NCI-H460 (cell line): ENCODE measurements at regions not wholly inside any gene's neighbourhood (a gene's known extent, or its start where the extent isn't known, plus 50 kb on each side); places are given as distances from the start of the nearest gene placed in this dataset.
"Not testable (repeated sequence)": the region's sequence is repeated elsewhere in the genome, so short reads cannot be mapped to it uniquely, and the experiment has no call there.

Source experiments
- DNase-seq: peaks from one replicate; pipeline ENCODE4 v3.0.0-alpha.2; 2016; ENCODE audit warnings: low read depth; ENCODE audit errors: extremely low read depth

DNA sequence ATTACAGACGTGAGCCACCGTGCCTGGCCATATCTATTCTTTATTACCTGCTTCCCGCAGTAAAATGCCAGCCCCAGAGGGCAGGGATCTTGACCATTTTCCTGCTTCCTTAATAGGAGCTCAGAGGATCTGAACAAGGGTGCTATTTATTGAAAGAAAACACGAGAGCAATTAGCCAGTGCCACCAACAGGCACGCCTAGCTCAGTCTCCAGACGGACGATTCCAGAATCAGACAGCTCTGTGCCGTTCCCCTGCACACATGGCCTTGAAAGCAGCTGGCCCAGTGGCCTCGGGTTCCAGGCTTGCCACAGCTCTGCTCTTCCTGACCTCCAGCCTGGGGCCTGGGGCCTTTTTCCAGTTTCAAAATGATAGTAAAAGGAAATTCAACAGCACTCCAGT, 135.2 kb upstream of the RFLNA start:
- DNase-seq, result no peak

DNA sequence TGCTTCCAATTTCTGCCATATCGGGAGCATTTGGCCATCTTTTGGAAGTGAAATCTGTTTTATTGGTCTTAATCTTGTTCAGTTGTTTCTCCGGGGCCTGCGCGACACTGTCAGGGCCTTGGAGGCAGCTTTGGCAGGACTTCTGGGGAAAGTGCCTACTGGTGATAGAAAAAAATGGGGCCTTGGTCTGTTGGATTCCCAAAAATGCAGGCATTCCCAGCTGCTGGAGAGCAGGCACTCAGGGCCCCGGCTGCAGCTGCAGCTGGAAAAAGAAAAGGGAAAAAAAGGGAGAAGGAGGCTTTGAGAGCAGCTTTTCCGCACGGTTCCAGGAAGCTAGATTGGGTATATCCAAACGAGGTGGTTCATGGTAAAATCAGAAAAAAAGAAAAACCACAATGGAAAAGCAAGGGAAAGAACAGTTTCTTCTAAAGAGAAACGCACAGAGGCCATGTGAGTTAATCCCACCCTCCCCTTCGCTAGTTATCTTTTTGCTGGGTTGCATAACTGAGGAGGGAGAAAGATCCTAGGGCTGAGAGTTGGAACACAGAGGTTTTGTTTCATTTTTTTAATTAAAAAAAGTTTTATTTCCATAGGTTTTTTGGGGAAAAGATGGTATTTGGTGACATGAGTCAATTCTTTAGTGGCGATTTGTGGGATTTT, 134.7 kb upstream of the RFLNA start:
- no peak for DNase-seq

DNA sequence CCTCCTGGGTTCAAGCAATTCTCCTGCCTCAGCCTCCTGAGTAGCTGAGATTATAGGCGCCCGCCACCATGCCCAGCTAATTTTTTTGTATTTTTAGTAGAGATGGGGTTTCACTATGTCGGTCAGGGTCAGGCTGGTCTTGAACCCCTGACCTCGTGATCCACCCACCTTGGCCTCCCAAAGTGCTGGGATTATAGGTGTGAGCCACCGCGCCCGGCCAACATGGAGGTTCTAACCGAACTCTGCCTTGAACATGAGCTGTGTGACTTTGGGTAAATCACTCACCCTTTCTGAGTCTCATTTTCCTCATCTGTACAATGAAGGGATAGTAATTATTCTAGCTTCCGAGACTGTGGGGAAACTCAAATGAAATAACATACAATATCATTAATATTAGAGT, 133.5 kb upstream of the RFLNA start:
- not testable (repeated sequence) for DNase-seq

DNA sequence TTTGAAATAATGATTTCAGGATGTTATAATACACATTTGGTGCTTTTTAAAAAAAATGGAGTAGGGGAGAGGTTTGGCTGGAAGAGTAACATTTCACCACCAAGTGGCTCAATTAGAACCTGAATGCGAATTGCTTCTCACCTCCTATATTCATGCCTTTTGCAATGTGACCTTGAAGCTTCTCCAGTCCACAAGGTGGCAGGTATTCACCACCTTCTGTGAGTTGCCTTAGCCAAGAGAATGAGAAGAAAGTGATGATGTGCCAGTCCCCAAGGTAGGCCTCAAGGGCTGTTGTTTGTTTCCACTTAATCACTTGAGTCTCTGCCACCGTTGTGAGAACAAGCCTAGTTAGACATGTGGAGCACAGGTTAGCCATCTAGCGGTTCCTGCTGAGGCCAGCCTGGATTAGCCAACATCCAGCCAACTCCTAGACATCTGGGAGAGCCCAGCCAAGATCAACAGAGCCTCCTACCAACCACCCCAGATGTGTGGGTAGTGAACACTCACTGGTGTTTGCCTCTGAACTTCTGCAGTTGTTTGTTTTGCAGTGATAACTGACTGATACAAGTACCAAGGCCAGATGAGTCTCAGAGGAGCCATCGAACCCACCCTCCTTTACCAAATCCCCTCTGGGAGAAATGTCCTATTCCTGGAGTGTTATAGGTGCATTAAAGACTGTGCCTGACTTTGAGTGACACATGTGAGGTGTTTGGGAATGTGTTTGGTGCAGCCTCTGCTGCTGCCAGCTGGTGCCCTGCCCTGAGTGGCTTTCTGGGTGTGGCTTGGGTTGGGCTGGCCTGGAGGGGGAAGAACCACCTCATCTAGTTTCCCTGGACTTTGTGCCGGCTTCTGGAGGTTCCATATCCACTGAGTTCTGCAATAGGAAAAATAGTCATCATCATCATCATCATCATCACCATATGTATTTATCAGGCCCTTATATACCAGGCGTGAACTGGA, 132.5 kb upstream of the RFLNA start:
- no peak for DNase-seq

DNA sequence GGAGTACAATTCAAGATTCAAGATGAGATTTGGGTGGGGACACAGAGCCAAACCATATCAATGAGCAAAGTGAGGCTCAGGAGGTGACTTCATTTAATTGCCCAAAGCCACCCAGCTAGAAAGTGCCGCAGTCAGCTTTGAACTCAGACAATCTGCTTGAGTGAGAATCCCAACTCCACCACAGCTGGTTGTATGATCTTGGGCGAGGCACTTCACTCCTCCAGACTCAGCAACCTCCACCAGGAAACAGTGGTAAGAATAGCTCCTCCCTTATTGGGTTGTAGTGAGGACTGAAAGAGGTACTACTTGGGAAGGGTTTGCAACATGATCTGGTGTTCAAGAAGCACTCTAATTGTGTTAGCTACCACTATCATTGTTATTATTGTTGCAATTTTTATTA, 129.2 kb upstream of the RFLNA start:
- no peak for DNase-seq

DNA sequence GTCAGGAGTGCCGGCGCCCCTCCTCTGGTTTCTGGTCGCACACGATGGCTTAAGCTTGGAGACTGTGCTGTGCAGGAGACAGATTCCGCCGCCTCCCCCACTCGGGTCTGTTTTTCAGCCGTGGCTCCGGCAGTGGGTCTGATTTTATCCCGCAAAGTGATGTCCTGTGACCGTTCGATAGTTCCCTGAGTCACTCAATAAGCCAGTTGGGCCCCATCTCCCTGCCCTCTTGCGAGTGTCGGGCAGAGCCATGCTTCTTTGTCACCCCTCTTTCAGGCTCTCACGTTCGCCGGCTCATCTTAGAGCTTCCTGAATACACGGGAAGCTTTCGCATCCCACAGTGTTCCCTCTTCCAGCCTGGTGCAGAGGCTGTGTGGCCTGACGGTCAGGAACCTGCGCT, 127.8 kb upstream of the RFLNA start:
- DNase-seq, result no peak

DNA sequence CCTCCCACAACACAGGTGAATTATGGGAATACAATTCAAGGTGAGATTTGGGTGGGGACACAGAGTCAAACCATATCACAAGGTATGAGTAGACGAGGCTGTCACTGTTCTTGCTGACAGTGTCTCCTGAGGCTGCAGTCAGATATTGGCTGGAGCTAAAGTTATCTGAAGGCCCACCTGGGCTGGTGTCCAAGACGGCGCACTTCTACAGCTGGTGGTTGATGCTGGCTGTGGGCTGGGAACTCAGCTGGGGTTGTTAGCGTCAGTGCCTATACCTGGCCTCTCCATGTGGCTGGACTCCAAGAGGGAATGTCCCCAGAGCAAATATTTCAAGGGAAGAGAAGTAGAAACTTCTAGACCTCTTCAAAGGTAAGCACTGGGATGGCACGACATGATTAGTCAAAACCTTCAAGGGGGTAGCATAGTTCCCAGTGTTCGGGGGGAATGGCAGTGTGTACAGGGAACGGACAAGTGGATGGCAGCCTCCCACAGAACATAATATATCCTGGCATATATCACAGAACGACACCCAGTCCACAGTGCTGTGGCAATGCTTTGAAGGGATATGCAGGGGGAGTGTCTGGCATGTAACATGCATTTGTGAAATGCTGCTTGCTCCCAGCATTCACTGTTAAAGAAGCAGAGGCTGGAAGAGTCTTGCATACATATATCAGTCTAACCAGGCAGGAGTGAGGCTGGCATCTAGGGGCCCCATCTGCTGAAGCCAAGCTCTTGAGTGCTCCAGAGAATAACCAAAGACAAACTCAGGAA, 126.7 kb upstream of the RFLNA start:
- peak; percentile 3 for DNase-seq

DNA sequence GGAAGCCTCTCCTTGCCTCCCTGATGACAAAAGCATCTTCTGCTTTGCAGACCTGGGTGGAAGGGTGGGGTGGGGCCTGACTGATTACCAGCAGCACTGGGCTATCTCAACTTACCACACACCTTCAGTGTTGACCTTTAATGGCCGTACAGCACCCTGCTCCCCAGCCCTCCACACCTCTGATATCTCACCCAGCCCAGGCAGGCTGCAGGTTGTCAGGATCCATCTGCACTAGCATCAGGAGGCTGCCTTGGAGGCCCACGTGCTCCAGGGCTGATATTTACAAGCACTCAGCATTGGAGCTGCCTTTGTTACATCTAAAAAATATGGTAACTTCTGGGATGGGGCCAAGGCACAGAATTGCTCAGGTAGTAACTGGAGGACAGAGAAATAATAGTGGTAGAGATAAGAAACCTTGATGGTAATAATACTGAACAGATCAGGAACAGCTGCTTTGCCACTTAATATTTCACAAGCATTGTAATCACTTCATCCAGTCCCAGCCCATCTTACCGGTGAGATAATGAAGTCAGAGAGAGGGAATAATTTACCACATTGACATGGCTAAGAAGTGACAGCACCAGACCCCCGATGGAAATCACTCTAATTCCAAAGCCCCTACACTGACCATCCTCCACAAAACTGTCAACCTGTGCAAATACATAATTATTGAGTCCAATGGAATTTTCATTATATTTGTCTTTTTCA, 125.2 kb upstream of the RFLNA start:
- DNase-seq, result no peak

DNA sequence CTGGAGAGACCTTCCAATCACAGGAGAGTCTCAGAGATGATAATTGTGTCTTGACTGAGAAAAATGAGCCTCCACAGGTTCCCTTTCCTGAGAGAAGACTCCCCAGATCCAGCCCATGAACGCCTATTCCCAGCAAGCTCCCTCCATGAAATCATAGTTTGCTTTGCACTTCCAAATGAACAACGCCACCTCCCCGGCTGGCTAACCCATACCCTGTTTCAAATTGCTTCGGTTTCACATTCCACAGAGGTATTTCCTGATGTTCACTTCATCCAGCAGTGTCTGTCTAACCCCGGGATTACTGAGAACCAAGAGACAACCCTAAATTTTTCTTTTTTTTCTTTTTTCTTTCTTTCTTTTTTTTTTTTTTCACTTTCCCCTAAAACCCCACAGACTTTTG, 124.1 kb upstream of the RFLNA start:
- no peak for DNase-seq

DNA sequence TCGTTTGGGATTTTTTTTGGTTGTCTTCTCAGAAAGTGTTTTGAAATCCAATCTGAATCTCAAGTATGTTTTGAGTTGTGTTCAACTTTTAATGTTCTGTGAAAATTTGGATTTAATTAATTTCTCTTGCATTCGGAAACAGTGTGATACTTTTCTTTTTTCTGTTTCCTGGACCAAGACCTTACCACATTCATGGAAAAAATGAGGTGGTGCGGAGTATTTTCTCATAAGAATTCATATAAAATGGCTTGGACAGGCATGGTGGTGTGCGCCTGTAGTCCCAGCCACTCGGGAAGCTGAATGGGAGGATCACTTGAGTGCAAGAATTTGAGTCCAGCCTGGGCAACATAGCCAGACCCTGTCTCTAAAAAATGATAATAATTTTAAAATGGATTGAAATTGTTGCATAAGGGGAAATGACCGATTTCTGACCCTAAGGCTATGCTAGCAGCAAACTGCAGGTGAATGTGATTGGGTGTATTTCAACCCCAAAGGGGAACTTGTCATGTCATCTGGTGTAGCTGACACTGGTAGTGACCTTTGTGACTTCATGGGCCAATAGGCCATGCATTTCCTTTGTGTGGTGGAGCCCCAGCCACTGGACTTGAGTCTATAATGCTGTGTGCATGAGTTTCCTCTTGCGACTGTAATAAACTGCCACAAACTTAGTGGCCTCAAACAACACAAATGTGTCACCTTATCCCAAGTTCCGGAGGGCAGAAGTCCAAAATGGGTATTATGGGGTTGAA, 123.5 kb upstream of the RFLNA start:
- DNase-seq, result no peak

DNA sequence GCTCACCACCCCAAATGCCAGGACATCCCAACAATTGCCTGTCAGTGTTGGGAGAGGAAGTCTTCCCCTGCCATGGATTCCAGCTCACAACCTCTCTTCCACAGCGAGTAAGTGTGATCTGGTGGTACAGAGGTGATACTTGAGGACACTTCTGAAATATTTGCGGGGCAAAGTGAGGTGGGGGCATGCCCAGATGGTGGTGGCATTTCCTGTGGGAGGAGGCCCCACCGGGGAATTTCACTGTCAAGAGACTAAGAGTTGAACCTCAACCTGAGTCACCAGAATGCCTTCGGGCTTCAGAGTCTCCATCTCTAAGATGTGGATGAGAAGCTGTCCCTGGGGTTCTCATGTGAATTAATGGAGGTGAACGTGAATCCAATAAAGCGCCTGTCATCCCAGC, 122.3 kb upstream of the RFLNA start:
- no peak for DNase-seq

DNA sequence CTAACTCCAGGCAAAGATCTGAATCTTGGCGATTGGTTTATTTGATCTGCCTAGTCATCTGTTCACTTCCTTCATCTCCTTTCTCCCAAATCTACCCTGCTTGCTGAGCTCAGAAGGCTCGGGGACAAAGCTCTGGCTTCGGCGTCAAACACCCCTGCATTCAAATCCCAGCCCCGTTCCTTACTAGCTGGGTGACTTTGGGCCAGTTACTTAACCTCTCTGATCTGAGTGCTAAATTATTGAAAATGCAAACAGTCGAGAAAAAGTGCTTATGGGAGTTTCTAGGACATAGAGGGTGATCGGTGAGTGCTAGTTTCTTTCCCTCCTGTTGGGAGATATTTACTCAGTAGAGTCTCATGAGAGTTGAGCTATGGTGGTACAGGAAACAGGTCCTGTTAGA, 121.2 kb upstream of the RFLNA start:
- no peak for DNase-seq

DNA sequence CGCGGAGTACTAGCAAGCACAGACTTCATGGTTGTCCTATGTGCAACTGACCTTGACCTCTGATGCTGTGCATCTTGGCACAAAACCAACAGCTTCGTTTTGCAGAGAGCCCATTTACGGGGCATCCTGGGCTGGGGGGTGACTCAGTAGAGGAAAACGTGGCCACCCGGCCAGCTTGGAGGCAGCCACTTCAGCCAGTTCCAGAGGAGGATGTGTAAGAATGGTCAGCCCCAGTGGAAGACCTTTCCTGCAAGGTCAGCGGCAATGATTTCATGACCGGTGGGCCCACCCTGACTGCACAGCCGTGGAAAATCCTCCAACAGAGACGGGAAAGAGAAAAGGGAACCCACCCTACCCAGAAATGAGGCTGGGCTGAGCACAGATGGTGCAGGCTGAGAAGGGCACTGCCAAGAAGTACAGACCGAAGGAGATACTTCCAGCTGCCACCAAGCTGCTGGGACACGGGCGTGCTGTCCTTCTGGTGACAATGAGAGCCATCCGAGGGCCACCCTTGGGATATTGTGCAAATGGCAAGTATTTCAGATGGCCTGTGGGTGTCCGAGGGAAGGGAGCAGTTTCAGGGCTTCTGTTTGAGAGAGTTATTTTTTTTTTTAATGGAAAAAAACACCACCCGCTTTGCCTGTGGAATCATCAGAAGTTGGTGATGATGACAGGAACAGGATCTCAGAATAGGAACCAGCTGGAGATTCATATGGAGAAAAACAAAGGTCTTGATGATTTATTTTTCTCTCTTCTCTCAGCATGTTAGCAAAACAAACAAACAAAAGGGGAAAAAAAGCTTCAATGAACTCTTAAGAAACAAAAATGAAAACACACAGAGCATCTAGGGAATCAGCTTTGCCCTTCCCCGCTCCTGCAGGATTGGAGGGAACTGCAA, 120.2 kb upstream of the RFLNA start:
- no peak for DNase-seq

DNA sequence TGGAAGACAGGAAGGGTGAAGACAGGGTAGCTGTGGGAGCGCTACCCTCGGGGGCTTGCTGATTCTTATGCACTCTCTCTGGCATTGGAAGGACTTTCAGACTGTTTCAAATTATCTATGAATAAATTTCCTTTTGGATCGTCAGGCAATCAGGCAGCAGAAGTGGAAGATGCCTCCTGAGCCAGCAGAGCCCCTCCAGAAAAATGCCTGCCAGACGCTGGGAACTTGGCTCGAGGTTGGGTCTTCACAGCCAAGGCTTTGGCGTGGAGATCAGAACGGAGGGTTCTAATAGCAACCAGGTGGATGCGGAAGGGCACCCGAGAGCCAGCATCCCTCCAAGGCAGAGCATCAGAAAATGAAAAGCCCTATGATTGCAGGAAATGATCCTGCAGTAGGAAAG, 119.2 kb upstream of the RFLNA start:
- no peak for DNase-seq

DNA sequence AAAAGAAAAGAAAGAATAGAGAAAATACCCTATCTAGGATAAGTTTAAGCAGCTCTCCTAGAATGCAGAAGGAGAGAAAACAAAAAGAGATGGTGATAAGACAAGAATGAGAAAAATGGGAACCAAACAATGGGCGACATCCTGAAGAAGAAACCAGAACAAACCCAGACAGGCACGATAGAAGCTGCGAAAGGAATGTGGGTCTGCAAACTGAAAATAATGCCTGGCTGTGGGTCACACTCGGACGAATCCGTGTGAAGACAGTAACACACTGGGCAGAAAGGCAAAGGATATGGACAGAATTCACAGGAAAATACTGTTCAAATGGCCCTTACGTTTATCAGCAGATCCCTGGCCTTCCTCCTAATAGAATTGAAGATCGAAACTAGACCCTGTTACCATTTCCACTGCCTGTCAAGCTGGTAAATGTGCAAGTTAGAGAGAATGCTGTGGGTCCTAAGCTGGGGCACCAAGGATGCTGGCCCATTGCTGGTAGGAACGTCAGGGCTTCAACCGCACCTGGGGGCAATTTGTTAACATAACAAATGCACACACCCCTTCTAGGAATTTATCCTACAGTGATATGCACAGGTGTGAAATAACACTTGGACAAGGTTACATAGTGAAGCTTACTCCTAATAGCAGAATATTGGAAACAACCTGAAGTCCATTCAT, 117.5 kb upstream of the RFLNA start:
- no peak for DNase-seq

DNA sequence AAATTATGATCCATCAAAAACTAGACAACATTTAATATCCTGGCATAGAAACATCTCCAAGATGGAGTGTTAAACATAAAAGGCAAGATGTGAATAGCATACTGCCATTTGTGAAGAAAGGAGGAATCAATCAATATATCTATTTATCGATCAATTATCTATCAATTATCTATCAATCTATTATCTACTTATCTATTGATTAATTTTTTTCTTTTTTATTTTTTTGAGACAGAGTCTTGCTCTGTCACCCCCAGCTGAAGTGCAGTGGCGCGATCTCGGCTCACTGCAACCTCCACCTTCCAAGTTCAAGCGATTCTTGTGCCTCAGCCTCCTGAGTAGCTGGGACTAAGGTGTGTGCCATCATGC, 117.0 kb upstream of the RFLNA start:
- no peak for DNase-seq

DNA sequence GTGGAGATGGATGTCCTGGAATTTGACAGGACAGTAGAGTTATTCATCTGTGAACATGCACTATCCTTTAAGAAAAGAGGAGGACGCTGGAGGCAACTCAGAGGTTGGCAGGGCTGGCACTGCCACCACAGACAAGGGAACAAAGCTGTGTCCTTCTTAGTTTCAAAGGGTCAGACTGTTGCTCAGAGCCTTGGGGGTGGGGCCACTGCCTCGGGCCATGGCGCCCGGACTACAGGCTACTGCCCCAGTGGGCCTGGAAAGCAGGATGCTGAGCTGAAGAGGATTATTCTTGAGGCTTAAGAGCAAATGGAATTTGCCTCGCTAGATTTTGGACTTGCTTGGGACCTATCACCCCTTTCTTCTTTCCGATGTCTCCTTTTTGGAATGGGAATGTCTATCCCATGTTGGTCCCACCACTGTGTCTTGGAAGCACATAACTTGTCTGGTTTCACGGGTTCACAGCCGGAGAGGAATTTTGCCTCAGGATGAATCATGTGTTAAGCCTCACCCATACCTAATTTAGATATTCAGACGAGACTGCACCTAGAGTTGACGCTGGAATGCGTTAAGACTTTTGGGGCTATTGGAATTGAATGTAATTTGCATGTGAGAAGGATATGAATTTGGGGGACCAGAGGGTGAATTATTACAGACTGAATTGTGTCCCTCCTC, 114.8 kb upstream of the RFLNA start:
- DNase-seq, result no peak

DNA sequence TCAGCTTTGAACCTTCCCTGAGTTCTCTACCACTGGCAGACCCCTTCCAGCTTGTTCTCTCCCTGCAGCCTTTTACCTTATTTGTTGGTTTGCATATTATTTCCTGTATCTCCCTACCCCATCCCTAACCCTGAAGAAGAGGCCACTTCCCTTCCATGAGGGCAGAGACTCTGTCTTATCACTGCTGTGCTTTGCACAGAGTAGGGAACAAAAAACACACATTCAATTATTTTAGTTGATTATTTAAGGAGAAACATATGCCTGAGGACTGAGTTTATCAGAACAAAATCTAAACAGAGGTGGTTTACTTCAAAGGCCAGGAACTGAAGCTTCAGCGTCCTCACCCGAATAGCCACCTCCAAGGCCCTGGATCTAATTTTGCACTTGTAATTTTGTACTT, 111.7 kb upstream of the RFLNA start:
- no peak for DNase-seq
